Vagina (tissue), 2 donors: ENCODE measurements at regions not wholly inside any gene's neighbourhood (a gene's known extent, or its start where the extent isn't known, plus 50 kb on each side); places are given as distances from the start of the nearest gene placed in this dataset.

ENCODE experiments used
- POLR2A ChIP-seq, 2 donors: fragments of 450-650 bp; IDR thresholded peaks; one replicate each; pipeline ENCODE4 v1.6.1; 2017; ENCODE audit warnings: antibody characterized with exemption in 2 of 2, mild to moderate bottlenecking in 2 of 2, moderate library complexity in 2 of 2
- TF ChIP-seq, protein P1 (sequence below), 3 experiments: fragments of 450-650 bp in 2 of 3; fragments of 200-600 bp in 1 of 3; sonication (generic) in 1 of 3; IDR thresholded peaks; one replicate each; pipeline ENCODE4 v1.5.1; 2017 to 2019; ENCODE audit warnings: antibody characterized with exemption in 3 of 3, mild to moderate bottlenecking in 2 of 3, moderate library complexity in 2 of 3

DNA sequence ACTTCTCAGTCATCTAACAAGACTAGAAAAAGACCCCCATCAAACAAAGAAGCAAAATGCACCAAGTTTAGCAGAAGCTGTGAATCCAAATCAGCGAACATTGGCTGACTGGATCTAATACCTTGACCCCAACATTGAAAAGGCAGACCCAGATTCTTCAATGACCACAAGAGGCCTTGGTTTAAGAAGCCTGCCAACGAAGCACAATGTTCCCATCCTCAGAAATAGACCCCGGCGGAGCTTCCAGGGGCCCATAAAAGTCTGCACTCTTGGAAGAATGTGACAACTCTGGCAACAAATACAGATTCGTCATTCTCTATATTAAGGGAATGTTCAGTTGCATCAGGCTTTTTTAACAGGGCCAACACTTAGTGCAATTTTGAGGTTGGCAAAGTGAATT, 112.8 kb upstream of the BCL6 start:
- TF ChIP-seq, protein P1, sequence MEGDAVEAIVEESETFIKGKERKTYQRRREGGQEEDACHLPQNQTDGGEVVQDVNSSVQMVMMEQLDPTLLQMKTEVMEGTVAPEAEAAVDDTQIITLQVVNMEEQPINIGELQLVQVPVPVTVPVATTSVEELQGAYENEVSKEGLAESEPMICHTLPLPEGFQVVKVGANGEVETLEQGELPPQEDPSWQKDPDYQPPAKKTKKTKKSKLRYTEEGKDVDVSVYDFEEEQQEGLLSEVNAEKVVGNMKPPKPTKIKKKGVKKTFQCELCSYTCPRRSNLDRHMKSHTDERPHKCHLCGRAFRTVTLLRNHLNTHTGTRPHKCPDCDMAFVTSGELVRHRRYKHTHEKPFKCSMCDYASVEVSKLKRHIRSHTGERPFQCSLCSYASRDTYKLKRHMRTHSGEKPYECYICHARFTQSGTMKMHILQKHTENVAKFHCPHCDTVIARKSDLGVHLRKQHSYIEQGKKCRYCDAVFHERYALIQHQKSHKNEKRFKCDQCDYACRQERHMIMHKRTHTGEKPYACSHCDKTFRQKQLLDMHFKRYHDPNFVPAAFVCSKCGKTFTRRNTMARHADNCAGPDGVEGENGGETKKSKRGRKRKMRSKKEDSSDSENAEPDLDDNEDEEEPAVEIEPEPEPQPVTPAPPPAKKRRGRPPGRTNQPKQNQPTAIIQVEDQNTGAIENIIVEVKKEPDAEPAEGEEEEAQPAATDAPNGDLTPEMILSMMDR (IDR thresholded peaks at IDR 0.05): peak in 1 of 3 experiments; percentile 15
- TF ChIP-seq POLR2A (IDR thresholded peaks at IDR 0.05): no peak
